ENCODE measurements at regions not wholly inside any gene's neighbourhood (a gene's known extent, or its start where the extent isn't known, plus 50 kb on each side); places are given as distances from the start of the nearest gene placed in this dataset.

DNA sequence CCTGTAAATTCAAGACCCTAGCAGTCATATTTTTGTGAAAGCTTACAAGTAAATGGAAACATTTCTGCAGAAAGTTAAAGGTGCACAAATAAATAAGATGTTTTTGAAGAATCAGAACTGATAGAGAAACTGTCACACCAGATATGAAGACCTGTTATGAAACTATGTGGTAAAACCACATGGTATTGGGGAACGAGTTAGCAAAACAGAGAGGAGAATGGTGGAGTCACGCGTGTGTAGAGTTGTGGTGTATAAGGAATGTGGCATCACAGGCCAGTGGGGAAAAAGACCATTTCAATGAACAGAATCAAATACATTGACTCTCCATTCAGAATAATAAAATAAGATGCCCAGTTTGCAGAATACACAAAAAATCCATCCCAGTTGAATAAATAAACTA is 477.2 kb downstream of the ICE1 start:
- TF ChIP-seq, protein P1, sequence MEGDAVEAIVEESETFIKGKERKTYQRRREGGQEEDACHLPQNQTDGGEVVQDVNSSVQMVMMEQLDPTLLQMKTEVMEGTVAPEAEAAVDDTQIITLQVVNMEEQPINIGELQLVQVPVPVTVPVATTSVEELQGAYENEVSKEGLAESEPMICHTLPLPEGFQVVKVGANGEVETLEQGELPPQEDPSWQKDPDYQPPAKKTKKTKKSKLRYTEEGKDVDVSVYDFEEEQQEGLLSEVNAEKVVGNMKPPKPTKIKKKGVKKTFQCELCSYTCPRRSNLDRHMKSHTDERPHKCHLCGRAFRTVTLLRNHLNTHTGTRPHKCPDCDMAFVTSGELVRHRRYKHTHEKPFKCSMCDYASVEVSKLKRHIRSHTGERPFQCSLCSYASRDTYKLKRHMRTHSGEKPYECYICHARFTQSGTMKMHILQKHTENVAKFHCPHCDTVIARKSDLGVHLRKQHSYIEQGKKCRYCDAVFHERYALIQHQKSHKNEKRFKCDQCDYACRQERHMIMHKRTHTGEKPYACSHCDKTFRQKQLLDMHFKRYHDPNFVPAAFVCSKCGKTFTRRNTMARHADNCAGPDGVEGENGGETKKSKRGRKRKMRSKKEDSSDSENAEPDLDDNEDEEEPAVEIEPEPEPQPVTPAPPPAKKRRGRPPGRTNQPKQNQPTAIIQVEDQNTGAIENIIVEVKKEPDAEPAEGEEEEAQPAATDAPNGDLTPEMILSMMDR (optimal IDR thresholded peaks at IDR 0.05 in 1 of 3, IDR thresholded peaks at IDR 0.05 in 1 of 3, conservative IDR thresholded peaks at IDR 0.05 in 1 of 3; ENCODE audit: extremely low read depth in 1 of 3, insufficient read depth in 2 of 3, low read length in 3 of 3): no peak
- TF ChIP-seq EZH2 (IDR thresholded peaks at IDR 0.05; ENCODE audit: low read length): no peak

Data from keratinocyte (primary cell).